ENCODE measurements at regions not wholly inside any gene's neighbourhood (a gene's known extent, or its start where the extent isn't known, plus 50 kb on each side); places are given as distances from the start of the nearest gene placed in this dataset.

- no peak for TF ChIP-seq CTCF (IDR thresholded peaks at IDR 0.05; ENCODE audit: low read depth, low read length, missing input control)
- TF ChIP-seq JUND (IDR thresholded peaks at IDR 0.05), result no peak
- TF ChIP-seq ATF3 (IDR thresholded peaks at IDR 0.05), result no peak
- no peak for TF ChIP-seq MAX (IDR thresholded peaks at IDR 0.05)
- no peak for TF ChIP-seq HNF4A (conservative IDR thresholded peaks at IDR 0.05)
- TF ChIP-seq ZBTB33 (IDR thresholded peaks at IDR 0.05), result no peak
- TF ChIP-seq TAF1 (conservative IDR thresholded peaks at IDR 0.05), result no peak
- no peak for TF ChIP-seq FOXA1 (IDR thresholded peaks at IDR 0.05)
- TF ChIP-seq GABPA (IDR thresholded peaks at IDR 0.05 in 1 of 2, conservative IDR thresholded peaks at IDR 0.05 in 1 of 2), result no peak
- no peak for TF ChIP-seq REST (IDR thresholded peaks at IDR 0.05)
- TF ChIP-seq RAD21 (IDR thresholded peaks at IDR 0.05), result no peak
- TF ChIP-seq HNF4G (IDR thresholded peaks at IDR 0.05), result no peak
Observed at GRCh38 chr13:48588120-48588519, 55.2 kb upstream of the RCBTB2 start.

Data from liver (tissue), 3 donors.